ENCODE measurements at regions not wholly inside any gene's neighbourhood (a gene's known extent, or its start where the extent isn't known, plus 50 kb on each side); places are given as distances from the start of the nearest gene placed in this dataset.

DNA sequence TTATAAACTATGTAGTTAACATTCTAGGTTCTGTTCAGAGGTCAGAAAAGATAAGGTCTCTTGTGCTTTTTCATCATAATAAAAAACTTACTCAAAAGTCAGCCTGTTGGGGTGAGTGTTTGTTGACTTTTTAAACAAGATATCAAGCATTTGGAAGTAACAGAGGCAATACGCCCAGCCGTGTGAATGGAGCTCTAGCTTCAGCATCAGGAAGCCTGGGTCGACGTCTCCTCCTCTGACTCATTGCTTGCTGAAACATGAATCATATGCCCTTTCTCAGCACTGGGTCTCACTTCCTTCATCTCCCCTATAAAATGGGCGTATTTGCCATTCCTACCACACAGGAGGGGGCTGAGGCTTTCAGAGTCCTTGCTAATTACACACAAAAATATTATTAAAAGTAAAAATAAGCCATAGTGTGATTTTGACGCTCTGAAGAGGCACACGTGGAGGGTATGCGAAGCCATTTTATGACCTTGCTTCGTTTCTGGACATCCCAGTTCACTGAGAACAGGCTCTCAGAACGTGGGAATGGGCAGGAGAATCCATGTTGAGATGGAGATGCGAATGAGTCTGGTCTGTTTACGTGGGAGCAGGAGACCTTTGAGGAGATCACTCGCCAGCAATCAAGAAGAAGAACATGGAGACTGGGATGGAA is 220.8 kb upstream of the TPRG1 start (continued):
- TF ChIP-seq, protein P1, sequence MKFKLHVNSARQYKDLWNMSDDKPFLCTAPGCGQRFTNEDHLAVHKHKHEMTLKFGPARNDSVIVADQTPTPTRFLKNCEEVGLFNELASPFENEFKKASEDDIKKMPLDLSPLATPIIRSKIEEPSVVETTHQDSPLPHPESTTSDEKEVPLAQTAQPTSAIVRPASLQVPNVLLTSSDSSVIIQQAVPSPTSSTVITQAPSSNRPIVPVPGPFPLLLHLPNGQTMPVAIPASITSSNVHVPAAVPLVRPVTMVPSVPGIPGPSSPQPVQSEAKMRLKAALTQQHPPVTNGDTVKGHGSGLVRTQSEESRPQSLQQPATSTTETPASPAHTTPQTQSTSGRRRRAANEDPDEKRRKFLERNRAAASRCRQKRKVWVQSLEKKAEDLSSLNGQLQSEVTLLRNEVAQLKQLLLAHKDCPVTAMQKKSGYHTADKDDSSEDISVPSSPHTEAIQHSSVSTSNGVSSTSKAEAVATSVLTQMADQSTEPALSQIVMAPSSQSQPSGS (IDR thresholded peaks at IDR 0.05; ENCODE audit: low read length): no peak
- TF ChIP-seq ZNF274 (IDR thresholded peaks at IDR 0.05; ENCODE audit: borderline replicate concordance, extremely low read depth, low read length): no peak
- TF ChIP-seq, protein P2, sequence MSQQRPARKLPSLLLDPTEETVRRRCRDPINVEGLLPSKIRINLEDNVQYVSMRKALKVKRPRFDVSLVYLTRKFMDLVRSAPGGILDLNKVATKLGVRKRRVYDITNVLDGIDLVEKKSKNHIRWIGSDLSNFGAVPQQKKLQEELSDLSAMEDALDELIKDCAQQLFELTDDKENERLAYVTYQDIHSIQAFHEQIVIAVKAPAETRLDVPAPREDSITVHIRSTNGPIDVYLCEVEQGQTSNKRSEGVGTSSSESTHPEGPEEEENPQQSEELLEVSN (IDR thresholded peaks at IDR 0.05): no peak
- TF ChIP-seq, protein P3, sequence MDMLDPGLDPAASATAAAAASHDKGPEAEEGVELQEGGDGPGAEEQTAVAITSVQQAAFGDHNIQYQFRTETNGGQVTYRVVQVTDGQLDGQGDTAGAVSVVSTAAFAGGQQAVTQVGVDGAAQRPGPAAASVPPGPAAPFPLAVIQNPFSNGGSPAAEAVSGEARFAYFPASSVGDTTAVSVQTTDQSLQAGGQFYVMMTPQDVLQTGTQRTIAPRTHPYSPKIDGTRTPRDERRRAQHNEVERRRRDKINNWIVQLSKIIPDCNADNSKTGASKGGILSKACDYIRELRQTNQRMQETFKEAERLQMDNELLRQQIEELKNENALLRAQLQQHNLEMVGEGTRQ (IDR thresholded peaks at IDR 0.05; ENCODE audit: low read length): no peak
- TF ChIP-seq MAX (IDR thresholded peaks at IDR 0.05): no peak
- no peak for TF ChIP-seq TAF1 (IDR thresholded peaks at IDR 0.05; ENCODE audit: low read depth, low read length)
- no peak for TF ChIP-seq EZH2 (IDR thresholded peaks at IDR 0.05; ENCODE audit: low read depth, low read length, severe bottlenecking)
